NCI-H1105 (cell line): ENCODE measurements at regions not wholly inside any gene's neighbourhood (a gene's known extent, or its start where the extent isn't known, plus 50 kb on each side); places are given as distances from the start of the nearest gene placed in this dataset.

Source experiments
- DNase-seq: peaks from one replicate; lab custom pipeline; 2025; lab: John Stamatoyannopoulos, UW

GRCh38 chr1:29669158-29669871 is 433.0 kb downstream of the PTPRU start:
- DNase-seq: no peak

DNA sequence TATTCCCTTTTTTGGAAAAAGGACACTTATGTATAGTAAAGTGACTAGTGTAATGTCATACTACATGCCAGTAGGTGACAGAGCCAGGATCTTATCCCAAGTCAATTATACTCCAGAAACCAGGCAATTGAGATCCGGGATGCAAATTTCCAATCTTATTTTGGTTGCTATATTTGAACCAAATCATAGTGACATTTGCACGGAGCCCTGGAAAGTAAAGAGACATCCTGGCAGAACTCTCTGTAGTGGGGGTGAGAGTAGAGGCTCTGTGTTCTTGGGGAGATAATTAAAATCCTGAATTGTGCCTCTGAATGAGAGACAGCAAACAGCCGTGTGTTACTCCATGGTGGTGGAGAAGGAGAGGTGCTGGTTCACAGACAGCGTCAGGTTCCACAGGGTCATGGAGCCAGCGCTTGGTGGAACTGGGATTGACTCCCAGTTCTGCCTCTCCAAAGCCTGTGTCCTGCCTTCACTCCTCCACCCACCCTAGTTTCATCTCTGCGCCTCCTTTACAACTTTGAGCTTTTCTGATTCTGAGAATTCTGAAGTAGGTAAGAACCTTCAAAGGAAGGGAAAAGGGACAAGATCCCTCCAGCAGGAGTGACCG is 432.3 kb downstream of the PTPRU start:
- DNase-seq: no peak

- no peak for DNase-seq
Measured at GRCh38 chr1:29667951-29668350, 431.6 kb downstream of the PTPRU start.

GRCh38 chr1:29664711-29665110 is 428.4 kb downstream of the PTPRU start:
- no peak for DNase-seq

GRCh38 chr1:29658688-29659087 is 422.4 kb downstream of the PTPRU start:
- no peak for DNase-seq

DNA sequence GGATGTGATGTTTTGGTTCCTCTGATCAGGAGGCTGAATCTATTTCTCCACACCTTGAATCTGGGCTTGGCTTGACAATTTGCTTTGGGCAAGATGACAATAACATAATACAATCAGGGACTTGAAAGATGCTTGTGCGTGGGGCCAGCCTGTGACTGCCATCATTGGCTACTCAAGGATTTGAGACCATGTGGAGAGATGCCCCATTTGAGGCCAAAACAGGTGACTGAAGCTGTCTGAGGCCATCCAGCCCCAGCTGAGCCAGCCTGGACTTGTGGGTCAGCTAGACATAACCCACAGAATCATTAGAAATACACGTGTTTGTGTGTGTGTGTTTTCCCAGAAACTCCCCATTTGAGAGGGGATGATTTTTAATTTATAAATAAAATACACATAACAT is 421.5 kb downstream of the PTPRU start:
- DNase-seq: no peak

DNA sequence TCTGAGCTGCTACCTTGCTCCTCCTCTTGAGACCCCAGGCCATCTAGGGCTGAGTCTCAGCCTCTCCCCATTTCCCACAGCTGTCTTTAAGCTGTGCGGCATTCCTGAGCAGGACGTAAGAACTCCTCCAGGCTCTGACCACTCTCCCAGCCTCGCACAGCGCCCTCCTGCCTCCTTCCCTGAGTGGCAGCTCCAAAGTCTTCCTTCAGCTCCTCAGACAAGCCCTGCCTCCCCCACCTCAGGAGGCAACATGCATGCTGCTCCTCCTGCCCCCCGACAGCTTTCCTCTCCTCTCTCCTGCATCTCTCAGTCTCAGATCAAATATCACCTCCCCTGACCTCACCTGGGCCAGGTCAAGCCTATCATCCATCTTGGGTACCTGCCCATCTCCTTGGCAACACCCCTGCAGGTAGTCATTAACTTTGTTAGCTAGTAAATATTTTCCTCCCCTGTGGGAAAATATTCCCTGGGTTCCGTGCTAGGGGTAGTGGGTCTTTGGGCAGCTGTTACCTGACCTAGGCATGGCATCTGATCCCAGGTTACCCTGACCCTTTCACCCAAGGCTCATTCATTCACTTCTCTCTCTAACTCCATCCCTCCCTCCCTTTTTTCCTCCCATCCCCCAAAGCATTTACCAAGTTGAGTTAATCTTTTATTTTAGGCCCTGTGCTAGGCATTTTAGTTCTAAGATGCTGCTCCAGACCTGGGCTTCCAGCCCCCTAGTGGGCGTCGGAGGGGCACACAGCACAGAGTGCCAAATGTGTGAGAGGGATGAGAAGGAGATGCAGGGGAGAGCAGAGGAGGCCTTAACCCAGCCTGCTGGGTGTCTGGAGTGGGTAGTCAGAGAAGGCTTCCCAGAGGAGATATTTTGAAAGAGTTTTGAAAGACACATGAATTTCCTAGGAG is 419.9 kb downstream of the PTPRU start:
- DNase-seq: no peak

DNA sequence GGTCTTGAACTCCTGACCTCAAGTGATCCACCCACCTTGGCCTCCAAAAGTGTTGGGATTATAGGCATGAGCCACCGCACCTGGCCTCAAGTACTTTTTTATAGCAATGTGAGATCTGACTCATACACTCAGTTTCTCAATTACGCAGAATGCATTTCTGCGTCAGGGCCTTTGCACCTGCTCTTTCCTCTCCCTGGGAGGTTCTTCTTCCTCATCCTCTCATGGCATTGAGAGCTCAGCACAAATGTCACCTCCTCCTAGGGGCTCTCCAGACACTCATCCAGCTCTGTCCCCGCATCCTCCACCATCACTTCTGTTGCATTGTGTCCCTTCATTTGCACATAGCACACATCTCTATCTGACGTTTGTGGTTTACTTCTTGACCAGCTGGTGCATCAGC is 418.8 kb downstream of the PTPRU start:
- no peak for DNase-seq

DNA sequence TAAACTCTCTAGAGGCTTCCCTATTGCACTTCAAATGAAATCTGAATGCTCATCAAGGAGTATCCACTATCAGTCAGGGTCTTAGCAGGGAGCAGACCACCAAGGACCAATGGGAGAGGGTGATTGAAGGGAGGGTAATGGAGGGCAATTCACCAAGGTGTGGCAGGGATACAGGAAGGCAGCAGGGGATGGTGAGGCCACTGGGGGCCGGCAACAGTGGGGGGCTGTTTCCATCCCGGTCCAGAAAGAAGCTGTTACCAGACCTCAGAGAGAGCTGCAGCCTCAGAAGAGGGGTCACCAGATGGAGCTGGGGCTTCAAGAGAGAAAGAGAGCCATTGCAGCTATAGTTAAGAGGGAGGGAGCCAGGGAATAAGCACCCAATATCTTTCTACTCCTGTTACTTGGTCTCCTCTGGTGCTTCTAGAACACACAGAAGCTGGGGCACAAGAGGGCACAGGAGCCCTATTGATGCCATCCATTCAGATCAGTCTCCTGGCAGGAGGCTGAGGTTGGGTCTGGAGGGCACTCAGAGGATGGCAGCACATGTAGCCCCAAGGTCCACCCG is 417.6 kb downstream of the PTPRU start:
- no peak for DNase-seq

- no peak for DNase-seq
Measured at GRCh38 chr1:29653034-29653810, 416.9 kb downstream of the PTPRU start.

DNA sequence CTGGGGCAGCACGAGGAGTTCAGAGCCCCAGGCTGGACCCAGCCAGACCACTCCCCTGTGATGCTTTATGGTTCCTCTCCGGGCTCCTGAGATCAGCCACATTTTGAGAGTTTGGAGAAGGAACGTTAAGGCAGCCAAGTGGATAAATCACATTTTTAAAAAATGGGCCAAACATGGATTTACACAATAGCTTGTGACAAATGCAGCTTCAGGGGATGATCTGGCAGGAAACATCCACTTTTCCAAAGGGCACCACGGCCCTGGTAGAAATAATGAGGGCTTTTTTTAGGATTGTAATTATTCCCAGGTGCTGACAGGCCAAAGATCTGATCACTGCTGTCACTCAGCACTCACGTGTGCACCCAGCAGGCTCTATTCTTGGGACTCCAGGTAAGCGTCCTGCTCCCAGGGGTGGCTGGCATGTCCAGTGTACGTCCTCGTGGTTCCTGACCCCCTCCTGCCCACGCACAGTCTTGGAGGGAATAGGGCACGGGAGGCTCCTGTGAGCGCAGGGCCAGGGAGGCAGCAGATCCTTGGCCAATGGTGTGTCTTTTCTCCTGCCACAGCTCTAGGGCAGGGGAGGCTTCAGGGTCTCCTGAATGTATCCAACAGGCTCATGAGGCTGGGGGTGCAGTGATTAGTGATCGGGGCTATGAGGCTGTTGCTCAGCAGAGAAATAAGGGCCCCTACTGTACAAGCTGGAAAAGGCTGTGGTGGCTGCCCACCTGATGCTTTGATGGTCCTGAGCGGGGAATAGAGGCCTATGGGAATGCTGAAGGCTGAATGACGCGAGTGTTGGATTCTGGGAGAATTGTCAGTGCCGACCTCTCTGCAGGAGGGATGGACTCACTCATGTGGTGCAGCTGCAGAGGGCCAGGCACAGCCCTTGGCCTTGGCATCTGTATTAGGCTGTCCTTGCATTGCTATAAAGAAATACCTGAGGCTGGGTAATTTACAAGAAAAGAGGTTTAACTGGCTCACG is 415.7 kb downstream of the PTPRU start:
- no peak for DNase-seq

GRCh38 chr1:29651246-29651645 is 414.9 kb downstream of the PTPRU start:
- no peak for DNase-seq

- DNase-seq: no peak
Measured at GRCh38 chr1:29650476-29650875, 414.2 kb downstream of the PTPRU start.

- no peak for DNase-seq
Measured at GRCh38 chr1:29650041-29650400, 413.7 kb downstream of the PTPRU start.

GRCh38 chr1:29649189-29650040 is 413.1 kb downstream of the PTPRU start:
- DNase-seq: peak; percentile 26

GRCh38 chr1:29648798-29649188 is 412.5 kb downstream of the PTPRU start:
- DNase-seq: no peak

DNA sequence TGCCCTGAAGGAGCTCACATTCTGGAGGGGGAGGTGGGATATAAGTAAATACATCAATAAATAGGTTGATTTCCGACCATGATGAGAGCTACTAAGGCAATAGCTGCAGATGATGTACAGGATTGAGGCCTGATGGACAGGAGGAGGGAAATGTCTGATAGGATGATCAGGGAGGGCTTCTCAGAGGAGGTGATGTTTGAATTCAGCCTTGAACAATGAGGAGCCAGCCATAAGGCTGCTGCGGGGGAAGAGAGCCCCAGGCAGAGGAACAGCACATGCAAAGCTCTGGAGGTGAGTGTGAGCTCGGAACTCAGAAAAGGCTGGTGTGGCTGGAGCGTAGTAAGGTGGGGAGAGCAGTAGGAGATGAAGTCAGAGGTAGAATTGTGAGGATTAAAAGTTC is 411.7 kb downstream of the PTPRU start:
- no peak for DNase-seq

DNA sequence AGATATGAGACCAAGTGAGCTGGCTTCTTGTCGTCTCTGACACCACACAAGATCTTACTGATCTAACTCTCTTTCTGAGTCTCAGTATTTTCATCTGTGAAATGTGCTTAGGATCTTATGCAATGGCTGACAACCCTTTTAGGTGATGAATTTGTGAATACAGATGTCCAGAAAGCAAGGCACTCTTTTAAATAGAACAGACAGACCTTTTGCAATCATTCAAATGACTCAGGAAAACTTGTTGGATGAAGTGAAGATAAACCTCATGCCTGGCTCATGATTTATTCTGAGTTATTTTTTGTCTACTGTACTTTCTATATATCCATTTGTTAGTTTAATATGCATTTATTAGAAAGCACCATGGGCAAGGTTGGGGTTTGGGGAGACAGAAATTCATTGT is 411.3 kb downstream of the PTPRU start:
- no peak for DNase-seq

DNA sequence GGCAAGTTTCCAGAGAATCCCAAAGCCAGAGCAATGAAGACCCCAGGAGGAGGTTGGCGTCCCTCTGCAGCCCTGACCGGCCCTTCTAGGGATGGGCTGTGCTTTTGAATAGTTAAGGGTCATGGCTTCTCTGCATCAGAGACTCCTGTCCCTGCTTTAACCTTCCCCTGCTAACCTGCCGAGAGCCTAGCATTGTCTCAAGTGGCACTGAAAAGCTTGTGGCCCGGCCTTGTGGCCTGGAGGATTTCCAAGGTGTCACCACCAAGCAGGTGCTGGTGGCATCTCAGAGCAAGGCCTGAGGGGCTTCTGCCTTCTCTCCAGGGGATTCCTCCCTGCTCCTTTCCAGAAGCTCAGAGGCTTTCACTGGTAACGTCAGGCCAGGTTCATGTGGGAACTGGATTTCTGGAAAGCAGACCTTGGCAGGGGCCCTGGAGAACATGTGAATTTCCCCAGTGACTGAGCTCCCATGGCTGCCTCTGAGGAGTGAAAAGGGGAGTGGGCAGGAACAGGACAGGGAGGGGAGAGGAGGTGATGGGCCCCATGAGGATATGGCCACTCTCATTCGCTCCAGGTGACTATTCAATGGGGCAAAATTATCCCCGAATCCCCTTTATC is 409.9 kb downstream of the PTPRU start:
- DNase-seq: no peak
